Body of pancreas (tissue), 4 donors: ENCODE measurements at regions not wholly inside any gene's neighbourhood (a gene's known extent, or its start where the extent isn't known, plus 50 kb on each side); places are given as distances from the start of the nearest gene placed in this dataset.

Experiments
- CTCF ChIP-seq, 7 experiments: fragments of 450-650 bp in 4 of 7; fragments of 200-600 bp in 3 of 7; sonication (generic) in 3 of 7; IDR thresholded peaks; one replicate each; pipeline ENCODE4 v1.5.1; 2016 to 2019; ENCODE audit warnings: antibody characterized with exemption in 7 of 7
- POLR2A ChIP-seq, 3 donors: fragments of 450-650 bp; IDR thresholded peaks; one replicate each; pipeline ENCODE4 v1.6.1; 2016; ENCODE audit warnings: antibody characterized with exemption in 3 of 3, mild to moderate bottlenecking in 2 of 3

- no peak for TF ChIP-seq POLR2A (IDR thresholded peaks at IDR 0.05)
- no peak for TF ChIP-seq CTCF (IDR thresholded peaks at IDR 0.05)
Measured at GRCh38 chr18:77601567-77601966, 351.9 kb downstream of the GALR1 start.
